GM12878 (cell line): ENCODE measurements at regions not wholly inside any gene's neighbourhood (a gene's known extent, or its start where the extent isn't known, plus 50 kb on each side); places are given as distances from the start of the nearest gene placed in this dataset.

Experiments
- ATAC-seq: fragments of 200-7000 bp; cut with Tn5 transposase; 3 replicates; pipeline ENCODE4 v1.9.1; 2020; ENCODE audit warnings: mild to moderate bottlenecking, moderate library complexity
- BruUV-seq: library from RNA; stranded (reverse); fragments of 400-500 nt; replicated peaks from 2 replicates; lab custom pipeline; 2021; lab: Mats Ljungman, UMichigan
- CTCF ChIA-PET: fragments of 300-600 bp; sonication (Branson Sonifier 250); formaldehyde crosslinking; extraction: SDS; loops from one replicate; lab custom pipeline; 2021; ENCODE audit warnings: inconsistent platforms; lab: Yijun Ruan, JAX
- POLR2A ChIA-PET: fragments of 350-600 bp; formaldehyde crosslinking; extraction: SDS; loops from one replicate; lab custom pipeline; 2021; ENCODE audit warnings: inconsistent platforms; lab: Charles Lee
- RAD21 ChIA-PET: fragments of 300-600 bp; sonication (Branson Sonifier 250); formaldehyde crosslinking; loops from one replicate; lab custom pipeline; 2023; ENCODE audit warnings: antibody characterized with exemption; ENCODE audit not compliant: unreplicated experiment; lab: Charles Lee
- SMC1A ChIA-PET: fragments of 300-600 bp; sonication (Branson Sonifier 250); formaldehyde crosslinking; loops from one replicate; lab custom pipeline; 2023; ENCODE audit not compliant: unreplicated experiment, uncharacterized antibody; lab: Charles Lee
- DNase-seq: peaks from one replicate; pipeline ENCODE4 v3.0.0-alpha.2; 2011; ENCODE audit warnings: low read depth, low spot score
- FAIRE-seq: peaks from 3 replicates; lab custom pipeline; 2011; peaks lifted over from hg19 to GRCh38; lab: Jason Lieb, UNC
- H2AFZ ChIP-seq: 2 replicates; pipeline ENCODE4 v1.6.0; 2011; ENCODE audit warnings: low read depth, low read length, control low read depth; ENCODE audit not compliant: control insufficient read depth
- H3K27ac ChIP-seq: 2 replicates; pipeline ENCODE4 v1.5.1; 2011; ENCODE audit warnings: control low read depth; ENCODE audit not compliant: control insufficient read depth, insufficient read depth
- H3K27me3 ChIP-seq, 2 experiments: replicated peaks in 1 of 2; 2 replicates each; pipeline versions ENCODE4 v1.6.0 to v1.6.1; 2011; ENCODE audit warnings: low read length in 1 of 2; ENCODE audit not compliant: control insufficient read depth in 2 of 2, insufficient read depth in 2 of 2
- H3K36me3 ChIP-seq, 2 experiments: 2 replicates each; pipeline ENCODE4 v1.5.1; 2011; ENCODE audit warnings: low read length in 1 of 2; ENCODE audit not compliant: control insufficient read depth in 2 of 2, insufficient read depth in 2 of 2
- H3K4me1 ChIP-seq: 2 replicates; pipeline ENCODE4 v1.6.1; 2011; ENCODE audit warnings: mild to moderate bottlenecking, low read length, moderate library complexity, mixed read lengths; ENCODE audit not compliant: control insufficient read depth, insufficient read depth
- H3K4me2 ChIP-seq: 2 replicates; pipeline ENCODE4 v1.6.0; 2011; ENCODE audit warnings: control low read depth; ENCODE audit not compliant: control insufficient read depth, insufficient read depth
- H3K4me3 ChIP-seq: fragments of 200-600 bp; sonication (generic); 2 replicates; pipeline ENCODE4 v1.5.1; 2016
- H3K79me2 ChIP-seq: 2 replicates; pipeline ENCODE4 v1.6.0; 2011; ENCODE audit warnings: low read length; ENCODE audit not compliant: control insufficient read depth, insufficient read depth
- H3K9ac ChIP-seq: 2 replicates; pipeline ENCODE4 v1.8.0; 2011; ENCODE audit warnings: low read length, control low read depth, mixed read lengths; ENCODE audit not compliant: control insufficient read depth, insufficient read depth
- H3K9me3 ChIP-seq: replicated peaks from 3 replicates; pipeline ENCODE4 v1.5.1; 2011; ENCODE audit warnings: mild to moderate bottlenecking, low read length; ENCODE audit not compliant: control insufficient read depth, insufficient read depth
- H4K20me1 ChIP-seq: 2 replicates; pipeline ENCODE4 v1.6.0; 2011; ENCODE audit not compliant: control insufficient read depth, insufficient read depth
- CBFB ChIP-seq: IDR thresholded peaks from 2 replicates; pipeline ENCODE4 v1.6.1; 2016; ENCODE audit warnings: antibody characterized with exemption, low read depth
- EP300 ChIP-seq, 2 experiments: fragments of 150-350 bp in 1 of 2; IDR thresholded peaks; 2 replicates each; pipeline ENCODE4 v1.6.1; 2011 to 2012; ENCODE audit warnings: low read depth in 2 of 2, low read length in 2 of 2, borderline replicate concordance in 1 of 2, improper control_type of control experiment in 1 of 2, inconsistent platforms in 1 of 2; ENCODE audit not compliant: control insufficient read depth in 1 of 2
- IRF4 ChIP-seq: IDR thresholded peaks from 2 replicates; pipeline ENCODE4 v1.6.1; 2011; ENCODE audit warnings: low read depth, low read length
- JUNB ChIP-seq: IDR thresholded peaks from 2 replicates; pipeline ENCODE4 v1.6.1; 2016; ENCODE audit warnings: antibody characterized with exemption, mild to moderate bottlenecking
- KLF5 ChIP-seq: fragments of 450-650 bp; IDR thresholded peaks from 2 replicates; pipeline ENCODE4 v1.6.1; 2014; ENCODE audit warnings: mild to moderate bottlenecking; ENCODE audit not compliant: partially characterized antibody
- MEF2A ChIP-seq: IDR thresholded peaks from 2 replicates; pipeline ENCODE4 v1.6.1; 2011; ENCODE audit warnings: low read depth, mild to moderate bottlenecking, low read length, moderate library complexity; ENCODE audit not compliant: insufficient read depth
- MEF2B ChIP-seq: fragments of 450-650 bp; IDR thresholded peaks from 2 replicates; pipeline ENCODE4 v1.6.1; 2018; ENCODE audit warnings: mild to moderate bottlenecking, moderate library complexity; ENCODE audit not compliant: partially characterized antibody, poor library complexity, severe bottlenecking
- NFYB ChIP-seq: IDR thresholded peaks from 2 replicates; pipeline ENCODE4 v1.6.1; 2011; ENCODE audit warnings: low read depth, mild to moderate bottlenecking, low read length, improper control_type of control experiment, moderate library complexity; ENCODE audit not compliant: insufficient read depth
- NR2F1 ChIP-seq: fragments of 450-650 bp; conservative IDR thresholded peaks from 2 replicates; pipeline ENCODE4 v1.6.1; 2017; ENCODE audit warnings: mild to moderate bottlenecking
- RAD21 ChIP-seq: IDR thresholded peaks from 2 replicates; pipeline ENCODE4 v1.6.1; 2011; ENCODE audit warnings: mild to moderate bottlenecking, low read depth, low read length, moderate library complexity; ENCODE audit not compliant: insufficient read depth
- SREBF2 ChIP-seq: IDR thresholded peaks from 2 replicates; pipeline ENCODE4 v1.6.1; 2012; ENCODE audit warnings: mild to moderate bottlenecking, low read length
- TCF12 ChIP-seq: IDR thresholded peaks from 2 replicates; pipeline ENCODE4 v1.6.1; 2011; ENCODE audit warnings: low read depth, mild to moderate bottlenecking, low read length
- ZNF207 ChIP-seq: fragments of 450-650 bp; IDR thresholded peaks from 2 replicates; pipeline ENCODE4 v1.6.1; 2014; ENCODE audit warnings: antibody characterized with exemption, mild to moderate bottlenecking, borderline replicate concordance
- WGBS: methylation state at CpG from one replicate; pipeline ENCODE4 v1.1.6; 2016; ENCODE audit warnings: low lambda C conversion rate; ENCODE audit not compliant: insufficient replicate concordance, insufficient coverage; ENCODE audit errors: missing lambda C conversion rate; 5-methylcytosine and 5-hydroxymethylcytosine counted together
- in situ Hi-C: fragments of 300-500 bp; cut with MboI; formaldehyde crosslinking; loops from 9 replicates; pipeline ENCODE4 v1.14.3; 2018; ENCODE audit warnings: mixed read lengths
- intact Hi-C: fragments of 100-400 bp; cut with micrococcal nuclease; formaldehyde crosslinking; loops from one replicate; pipeline ENCODE4 v1.14.2; 2022; ENCODE audit not compliant: unreplicated experiment
- TF ChIP-seq, protein P1 (sequence below): IDR thresholded peaks from 2 replicates; pipeline ENCODE4 v1.6.1; 2012; ENCODE audit warnings: low read length, inconsistent platforms
- TF ChIP-seq, protein P2 (sequence below): fragments of 450-650 bp; IDR thresholded peaks from 2 replicates; pipeline ENCODE4 v1.6.1; 2017; ENCODE audit warnings: low read depth, mild to moderate bottlenecking, moderate library complexity
- TF ChIP-seq, protein P3 (sequence below): IDR thresholded peaks from 2 replicates; pipeline ENCODE4 v1.6.1; 2012; ENCODE audit warnings: low read depth, low read length, improper control_type of control experiment
- TF ChIP-seq, protein P4 (sequence below): fragments of 150-350 bp; IDR thresholded peaks from 2 replicates; pipeline ENCODE4 v1.6.1; 2014; ENCODE audit warnings: mild to moderate bottlenecking, low read depth, low read length

DNA sequence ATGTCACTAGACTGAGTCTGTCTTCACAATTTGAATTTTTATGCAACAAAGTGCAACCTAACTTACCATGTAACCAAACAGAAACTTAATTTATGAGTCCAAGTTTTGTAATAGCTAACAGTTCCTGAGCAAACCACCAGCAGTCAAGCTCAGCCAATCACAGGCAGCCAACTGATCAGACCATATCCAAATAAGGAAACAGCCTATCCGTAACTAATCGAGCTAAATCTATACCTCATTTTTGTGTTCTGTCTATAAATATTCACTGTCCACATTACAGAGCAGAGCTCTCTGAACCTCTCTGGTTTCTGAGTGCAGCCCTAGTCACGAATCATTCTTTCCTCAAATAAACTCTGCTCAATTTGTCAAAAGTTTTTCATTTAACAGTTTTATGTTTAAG lies 367.6 kb downstream of the PRR32 start (continued):
- no peak for TF ChIP-seq SREBF2
- TF ChIP-seq, protein P1, sequence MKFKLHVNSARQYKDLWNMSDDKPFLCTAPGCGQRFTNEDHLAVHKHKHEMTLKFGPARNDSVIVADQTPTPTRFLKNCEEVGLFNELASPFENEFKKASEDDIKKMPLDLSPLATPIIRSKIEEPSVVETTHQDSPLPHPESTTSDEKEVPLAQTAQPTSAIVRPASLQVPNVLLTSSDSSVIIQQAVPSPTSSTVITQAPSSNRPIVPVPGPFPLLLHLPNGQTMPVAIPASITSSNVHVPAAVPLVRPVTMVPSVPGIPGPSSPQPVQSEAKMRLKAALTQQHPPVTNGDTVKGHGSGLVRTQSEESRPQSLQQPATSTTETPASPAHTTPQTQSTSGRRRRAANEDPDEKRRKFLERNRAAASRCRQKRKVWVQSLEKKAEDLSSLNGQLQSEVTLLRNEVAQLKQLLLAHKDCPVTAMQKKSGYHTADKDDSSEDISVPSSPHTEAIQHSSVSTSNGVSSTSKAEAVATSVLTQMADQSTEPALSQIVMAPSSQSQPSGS = no peak
- no peak for TF ChIP-seq KLF5
- TF ChIP-seq, protein P2, sequence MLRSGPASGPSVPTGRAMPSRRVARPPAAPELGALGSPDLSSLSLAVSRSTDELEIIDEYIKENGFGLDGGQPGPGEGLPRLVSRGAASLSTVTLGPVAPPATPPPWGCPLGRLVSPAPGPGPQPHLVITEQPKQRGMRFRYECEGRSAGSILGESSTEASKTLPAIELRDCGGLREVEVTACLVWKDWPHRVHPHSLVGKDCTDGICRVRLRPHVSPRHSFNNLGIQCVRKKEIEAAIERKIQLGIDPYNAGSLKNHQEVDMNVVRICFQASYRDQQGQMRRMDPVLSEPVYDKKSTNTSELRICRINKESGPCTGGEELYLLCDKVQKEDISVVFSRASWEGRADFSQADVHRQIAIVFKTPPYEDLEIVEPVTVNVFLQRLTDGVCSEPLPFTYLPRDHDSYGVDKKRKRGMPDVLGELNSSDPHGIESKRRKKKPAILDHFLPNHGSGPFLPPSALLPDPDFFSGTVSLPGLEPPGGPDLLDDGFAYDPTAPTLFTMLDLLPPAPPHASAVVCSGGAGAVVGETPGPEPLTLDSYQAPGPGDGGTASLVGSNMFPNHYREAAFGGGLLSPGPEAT = no peak
- TF ChIP-seq TCF12 = no peak
- TF ChIP-seq NR2F1 = no peak

DNA sequence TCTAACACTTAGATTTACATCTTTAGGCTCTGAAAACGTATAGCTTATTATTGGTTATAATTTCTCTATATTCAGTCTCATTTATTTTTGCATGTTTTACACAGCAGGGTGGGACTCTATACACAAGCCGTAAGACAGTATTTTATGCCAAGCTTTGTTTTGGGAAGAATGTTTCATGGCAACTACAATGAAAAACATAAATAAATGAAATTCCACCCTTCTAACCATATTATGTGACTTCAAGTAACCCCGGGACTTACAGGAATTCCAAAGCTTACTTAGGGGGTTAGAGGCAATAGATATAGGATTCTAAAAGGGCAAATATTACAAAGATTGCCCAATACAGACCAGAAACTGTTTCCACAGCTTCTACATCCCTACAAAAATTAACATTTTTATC lies 370.9 kb downstream of the PRR32 start:
- ATAC-seq (no peak), DNase-seq (no peak), FAIRE-seq (no peak)
- H3K27ac ChIP-seq = no peak overlapping the region
- no peaks in the 10 kb centered on the region for H3K9me3 ChIP-seq
- in situ Hi-C loops = no loop called here
- ChIA-PET SMC1A (no interaction called here), RAD21 (no interaction called here), POLR2A (no interaction called here), CTCF (no interaction called here)
- BruUV-seq = no TSS peak
- no peak overlapping the region for H3K9ac ChIP-seq
- no peaks in the 10 kb centered on the region for H3K79me2 ChIP-seq
- no peaks in the 10 kb centered on the region for H3K36me3 ChIP-seq
- intact Hi-C loops = no loop called here
- H3K4me1 ChIP-seq = no peaks in the 10 kb centered on the region
- H2AFZ ChIP-seq = no peak overlapping the region
- no peak overlapping the region for H3K4me2 ChIP-seq
- H4K20me1 ChIP-seq = no peaks in the 10 kb centered on the region
- no peaks in the 10 kb centered on the region for H3K27me3 ChIP-seq
- 44% methylated on average over 3 of the region's 3 CpGs for WGBS
- H3K4me3 ChIP-seq = no peak overlapping the region
- TF ChIP-seq, protein P3, sequence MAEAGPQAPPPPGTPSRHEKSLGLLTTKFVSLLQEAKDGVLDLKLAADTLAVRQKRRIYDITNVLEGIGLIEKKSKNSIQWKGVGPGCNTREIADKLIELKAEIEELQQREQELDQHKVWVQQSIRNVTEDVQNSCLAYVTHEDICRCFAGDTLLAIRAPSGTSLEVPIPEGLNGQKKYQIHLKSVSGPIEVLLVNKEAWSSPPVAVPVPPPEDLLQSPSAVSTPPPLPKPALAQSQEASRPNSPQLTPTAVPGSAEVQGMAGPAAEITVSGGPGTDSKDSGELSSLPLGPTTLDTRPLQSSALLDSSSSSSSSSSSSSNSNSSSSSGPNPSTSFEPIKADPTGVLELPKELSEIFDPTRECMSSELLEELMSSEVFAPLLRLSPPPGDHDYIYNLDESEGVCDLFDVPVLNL = no peak
- TF ChIP-seq EP300 (IDR thresholded peaks at IDR 0.05; ENCODE audit: borderline replicate concordance in 1 of 2, control insufficient read depth in 1 of 2, low read depth in 2 of 2, low read length in 2 of 2) (no peak), MEF2A (no peak), NFYB (no peak), CBFB (no peak), MEF2B (no peak), RAD21 (no peak), JUNB (no peak), IRF4 (no peak), ZNF207 (no peak)
- TF ChIP-seq, protein P1 = no peak
- TF ChIP-seq, protein P4, sequence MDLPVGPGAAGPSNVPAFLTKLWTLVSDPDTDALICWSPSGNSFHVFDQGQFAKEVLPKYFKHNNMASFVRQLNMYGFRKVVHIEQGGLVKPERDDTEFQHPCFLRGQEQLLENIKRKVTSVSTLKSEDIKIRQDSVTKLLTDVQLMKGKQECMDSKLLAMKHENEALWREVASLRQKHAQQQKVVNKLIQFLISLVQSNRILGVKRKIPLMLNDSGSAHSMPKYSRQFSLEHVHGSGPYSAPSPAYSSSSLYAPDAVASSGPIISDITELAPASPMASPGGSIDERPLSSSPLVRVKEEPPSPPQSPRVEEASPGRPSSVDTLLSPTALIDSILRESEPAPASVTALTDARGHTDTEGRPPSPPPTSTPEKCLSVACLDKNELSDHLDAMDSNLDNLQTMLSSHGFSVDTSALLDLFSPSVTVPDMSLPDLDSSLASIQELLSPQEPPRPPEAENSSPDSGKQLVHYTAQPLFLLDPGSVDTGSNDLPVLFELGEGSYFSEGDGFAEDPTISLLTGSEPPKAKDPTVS = no peak
